Suppressor macrophage (primary cell): ENCODE measurements at regions not wholly inside any gene's neighbourhood (a gene's known extent, or its start where the extent isn't known, plus 50 kb on each side); places are given as distances from the start of the nearest gene placed in this dataset.
"Not testable (repeated sequence)": the region's sequence is repeated elsewhere in the genome, so short reads cannot be mapped to it uniquely, and the experiment has no call there.

Source experiments
- DNase-seq, 4 experiments: peaks; one replicate each; pipeline ENCODE4 v3.0.0-alpha.2; 2020 to 2022

- DNase-seq = no peak
Measured at GRCh38 chr6:73984571-73985210, 288.7 kb downstream of the CD109 start.

DNA sequence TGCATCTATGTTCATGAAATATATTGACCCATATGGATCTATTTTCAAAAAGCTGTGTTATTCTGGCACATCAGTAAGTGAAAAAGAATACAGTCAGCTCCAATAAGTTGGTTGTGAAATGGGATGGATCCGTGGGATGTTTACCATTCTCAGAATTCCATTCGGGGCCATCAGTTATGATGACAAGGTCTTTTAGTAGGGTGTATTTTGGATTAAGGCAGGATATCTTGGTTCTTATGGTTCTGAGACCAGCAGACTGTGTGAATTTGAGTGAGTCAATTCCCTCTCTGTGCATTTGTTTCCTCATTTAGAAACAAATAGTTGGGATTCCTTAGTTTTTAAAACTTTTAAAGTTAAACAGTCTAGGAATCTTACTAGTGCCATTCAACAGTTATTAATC, 287.4 kb downstream of the CD109 start:
- no peak for DNase-seq

DNA sequence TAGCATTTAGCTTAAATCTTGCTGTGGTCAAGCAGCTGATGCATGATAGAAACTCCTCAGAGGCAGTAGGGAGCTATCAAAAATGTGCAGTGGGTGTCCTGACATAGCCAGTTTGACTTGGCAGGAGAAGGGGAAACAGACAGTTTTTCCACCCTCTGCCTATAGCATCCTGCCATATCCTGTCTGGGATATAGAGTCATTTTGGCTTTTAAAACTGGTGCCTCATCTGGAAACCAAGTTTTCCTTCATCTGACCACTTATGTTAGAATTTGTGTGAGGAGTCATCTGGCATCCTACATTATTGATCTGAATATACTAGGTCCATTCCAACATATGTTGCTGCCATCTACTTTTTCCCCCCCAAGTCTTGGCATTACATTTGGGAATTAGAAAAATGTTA, 284.1 kb downstream of the CD109 start:
- no peak for DNase-seq

GRCh38 chr6:73978330-73978729, 282.3 kb downstream of the CD109 start:
- no peak for DNase-seq

GRCh38 chr6:73972518-73972917, 276.5 kb downstream of the CD109 start:
- not testable (repeated sequence) for DNase-seq

DNA sequence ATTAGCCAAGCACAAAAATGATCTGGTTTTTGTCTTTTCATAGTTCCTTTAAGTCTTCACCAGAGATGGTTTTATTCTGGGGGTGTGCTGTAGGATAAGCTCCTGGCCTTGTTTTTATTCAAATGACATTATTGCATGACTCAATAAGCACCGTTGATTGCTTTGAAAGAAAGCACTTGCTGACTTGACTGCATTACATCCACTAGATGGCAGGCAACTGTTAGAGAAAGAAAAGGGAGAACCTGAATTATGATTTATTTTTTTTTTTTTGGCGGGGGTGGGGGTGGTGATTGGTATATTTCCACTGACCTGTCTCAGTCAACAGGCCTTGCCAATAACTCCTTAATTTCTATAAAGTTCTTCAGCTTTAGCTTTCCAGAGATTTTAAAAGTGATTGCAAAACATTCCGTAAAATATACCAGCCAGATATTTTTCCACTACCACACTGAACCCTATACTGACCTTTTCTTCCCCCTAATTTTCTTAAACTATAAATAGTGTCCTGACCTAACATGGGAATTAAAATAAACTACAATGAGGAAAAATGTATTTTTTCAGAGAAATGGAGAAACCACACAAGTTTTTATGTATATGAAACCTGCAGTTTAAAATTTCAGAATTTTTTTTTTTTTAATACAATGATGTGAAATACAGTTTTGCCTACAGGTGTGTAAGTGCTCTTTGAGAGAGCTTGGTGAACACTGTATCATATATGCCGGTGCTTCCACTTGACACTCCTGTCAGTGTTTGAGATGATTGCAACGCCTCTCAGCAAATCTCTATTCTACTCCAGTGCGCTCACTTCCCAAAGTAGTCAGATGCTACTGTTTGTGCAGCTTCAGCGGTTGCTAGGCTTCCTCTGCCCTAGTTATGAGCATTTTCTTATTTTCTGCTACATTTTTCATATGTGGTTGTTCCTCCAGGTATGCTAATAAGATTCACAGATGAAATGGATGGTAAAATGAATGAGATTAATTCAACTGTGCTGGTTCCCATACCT, 274.3 kb downstream of the CD109 start:
- peak in 3 of 4 experiments; percentile 5 to 45 (median 43) for DNase-seq

- DNase-seq = no peak
Measured at GRCh38 chr6:73968221-73968757, 272.3 kb downstream of the CD109 start.

GRCh38 chr6:73965539-73966029, 269.6 kb downstream of the CD109 start:
- no peak for DNase-seq

- DNase-seq = no peak
Measured at GRCh38 chr6:73964241-73964854, 268.3 kb downstream of the CD109 start.

GRCh38 chr6:73962884-73963283, 266.9 kb downstream of the CD109 start:
- DNase-seq = no peak

DNA sequence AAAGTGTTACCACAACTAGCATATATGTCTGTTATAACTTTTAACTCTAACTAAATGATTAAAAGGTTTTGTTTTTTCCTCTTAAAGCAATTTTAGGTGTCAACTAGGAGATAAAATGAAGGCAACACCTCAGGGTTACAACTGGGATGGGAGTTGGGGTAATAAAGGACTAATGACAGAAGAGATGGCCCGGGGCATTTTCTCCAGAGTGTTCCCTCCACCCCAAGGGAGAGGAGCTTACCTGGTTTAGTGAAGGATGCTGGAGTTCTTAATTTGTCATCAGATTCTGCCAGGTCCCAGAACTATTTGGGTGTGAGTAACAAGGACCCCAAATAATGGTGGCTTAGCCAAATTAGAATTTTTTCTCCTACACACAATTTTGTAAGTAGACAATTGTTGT, 260.3 kb downstream of the CD109 start:
- no peak for DNase-seq

GRCh38 chr6:73955800-73956199, 259.8 kb downstream of the CD109 start:
- no peak for DNase-seq

DNA sequence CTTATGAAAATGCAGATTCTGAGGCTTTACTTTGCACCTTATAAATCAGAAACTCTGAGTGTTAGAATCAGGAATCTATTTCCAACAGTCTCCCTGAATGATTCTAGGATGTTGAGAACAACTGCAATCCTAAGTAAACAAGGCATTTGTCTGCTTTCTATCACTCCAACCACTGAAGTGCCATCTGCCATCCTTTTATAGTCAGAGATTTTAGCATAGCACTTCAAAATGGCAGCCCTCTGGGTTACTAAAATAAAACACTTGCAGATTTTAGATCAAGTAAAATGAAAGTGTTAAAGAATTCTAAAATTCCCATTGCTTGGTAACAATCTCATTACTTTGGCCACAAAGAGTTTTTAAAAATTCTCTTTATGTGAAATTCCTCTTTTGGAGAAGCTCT, 258.9 kb downstream of the CD109 start:
- DNase-seq = no peak

DNA sequence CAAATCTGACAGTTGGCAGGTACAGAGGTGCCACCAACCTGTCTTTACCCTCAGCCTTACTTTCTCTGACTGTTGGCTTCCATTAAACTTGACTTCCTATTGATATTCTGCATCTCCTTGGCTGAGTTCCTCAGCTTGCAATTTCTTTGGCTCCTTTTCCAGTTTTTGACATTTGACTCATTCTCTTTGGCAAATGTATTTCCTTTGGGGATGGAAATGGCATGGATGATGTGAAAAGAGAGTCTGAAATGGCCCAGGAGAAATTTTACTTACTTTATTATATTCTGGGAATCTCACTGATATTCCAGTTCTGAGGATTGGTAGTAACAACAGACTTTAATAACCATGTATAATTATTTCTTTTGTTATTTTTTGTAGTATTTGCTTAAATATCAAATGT, 255.2 kb downstream of the CD109 start:
- DNase-seq = no peak

DNA sequence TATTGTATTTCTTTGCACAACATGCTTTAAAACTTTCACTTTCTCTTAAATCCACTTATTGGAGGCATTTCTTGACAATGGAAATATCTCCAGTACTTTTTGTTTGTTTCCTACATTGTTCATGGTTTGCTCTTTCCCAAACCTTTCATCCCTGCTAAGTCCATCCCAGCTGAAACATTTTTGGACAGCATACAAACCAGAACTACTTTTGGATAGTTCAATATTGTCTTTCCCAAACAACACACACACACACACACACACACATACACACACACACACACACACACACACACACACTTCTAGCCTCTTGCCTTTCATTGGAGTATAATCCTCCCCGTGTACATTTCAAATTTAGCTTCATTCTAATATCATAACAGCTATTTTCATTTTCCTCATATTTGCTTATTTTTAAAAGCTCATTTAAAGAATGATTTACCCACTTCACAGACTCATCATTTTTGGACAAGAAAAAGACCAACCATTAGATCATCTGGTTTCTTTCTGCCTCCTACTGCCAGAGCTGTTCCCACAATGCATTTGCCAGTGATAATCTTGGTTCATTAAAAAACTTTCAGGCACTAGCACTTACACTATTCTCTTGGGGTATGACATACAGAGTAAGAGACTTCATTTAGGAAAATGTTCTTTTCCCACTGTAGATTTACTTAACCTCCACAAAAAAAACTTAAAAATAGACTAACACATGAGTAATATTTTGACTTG, 248.1 kb downstream of the CD109 start:
- no peak for DNase-seq

DNA sequence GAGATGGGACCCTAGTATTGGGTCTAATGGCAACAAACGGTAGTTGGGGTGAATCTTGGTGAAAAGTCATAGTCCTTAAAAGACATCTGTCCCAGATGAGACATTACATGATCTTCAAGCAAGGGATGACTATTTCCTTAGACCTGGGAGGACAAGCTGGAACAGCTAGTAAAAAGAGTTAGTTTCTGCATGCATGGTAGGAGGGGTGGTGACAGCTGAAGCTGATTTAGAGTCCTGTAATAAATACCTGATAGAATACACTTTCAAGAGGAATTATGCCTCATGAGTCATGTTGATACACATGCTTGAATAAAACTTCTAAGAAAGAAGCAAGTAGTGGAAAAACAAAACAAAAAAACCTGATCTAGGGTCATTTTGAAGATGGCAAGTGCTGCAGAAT, 247.4 kb downstream of the CD109 start:
- no peak for DNase-seq

- DNase-seq = peak in 2 of 4 experiments; percentile 3 to 6
Measured at GRCh38 chr6:73942592-73943186, 246.7 kb downstream of the CD109 start.

GRCh38 chr6:73941892-73942291, 245.9 kb downstream of the CD109 start:
- no peak for DNase-seq

- DNase-seq = no peak
Measured at GRCh38 chr6:73937805-73938204, 241.8 kb downstream of the CD109 start.

GRCh38 chr6:73932866-73933265, 236.9 kb downstream of the CD109 start:
- DNase-seq = no peak

DNA sequence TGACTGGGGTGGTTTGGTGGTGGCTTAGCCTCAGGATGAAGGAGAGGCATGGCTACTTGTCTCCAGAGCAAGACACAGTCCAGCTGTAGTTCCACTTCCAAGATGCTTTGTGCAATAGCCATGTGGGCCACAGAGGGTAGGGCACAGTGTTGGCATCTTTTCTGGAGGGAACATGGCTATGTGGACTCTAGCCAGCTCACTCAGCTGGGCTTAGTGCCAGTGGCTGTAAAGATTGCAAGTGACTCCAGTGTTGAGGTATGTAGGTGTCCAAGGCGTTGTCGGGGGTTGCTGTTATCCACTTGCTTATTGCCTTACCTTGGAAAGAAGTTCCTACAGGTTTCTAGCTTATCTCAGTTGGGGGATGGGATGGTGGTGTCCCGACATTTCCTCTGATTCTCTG, 233.4 kb downstream of the CD109 start:
- DNase-seq = no peak

- no peak for DNase-seq
Measured at GRCh38 chr6:73927421-73927820, 231.4 kb downstream of the CD109 start.
